GM19467 (cell line): ENCODE measurements at regions not wholly inside any gene's neighbourhood (a gene's known extent, or its start where the extent isn't known, plus 50 kb on each side); places are given as distances from the start of the nearest gene placed in this dataset.

Experiments
- ATAC-seq: cut with Tn5 transposase; IDR thresholded peaks from one replicate; pipeline ENCODE4 v1.9.1; 2021; ENCODE audit warnings: mild to moderate bottlenecking, moderate library complexity; ENCODE audit not compliant: unreplicated experiment

- ATAC-seq: no peak
These were observed 128.5 kb downstream of the NUDT12 start for GRCh38 chr5:103434057-103434456.

DNA sequence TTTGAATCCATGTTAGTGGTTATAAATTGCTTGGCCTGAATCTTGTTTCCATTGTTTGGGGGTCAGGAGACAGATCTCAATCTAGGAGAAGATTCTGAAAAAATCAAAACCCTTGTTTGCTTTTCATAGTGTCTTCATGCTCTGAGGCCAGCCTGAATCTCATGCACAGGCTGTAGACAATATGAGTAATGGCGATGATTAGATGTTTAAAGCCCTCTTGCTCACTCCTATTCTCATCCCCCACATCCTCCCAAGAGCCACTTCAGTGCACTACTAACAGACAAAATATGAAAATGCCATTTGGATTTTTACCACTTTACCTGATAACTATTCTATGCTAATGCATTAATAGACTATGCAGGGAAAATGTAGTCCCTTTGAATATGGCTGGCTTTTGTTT, 129.4 kb downstream of the NUDT12 start:
- ATAC-seq: no peak

- no peak for ATAC-seq
These were observed 133.7 kb downstream of the NUDT12 start for GRCh38 chr5:103428923-103429322.

GRCh38 chr5:103428411-103428871, 134.1 kb downstream of the NUDT12 start:
- ATAC-seq: no peak

DNA sequence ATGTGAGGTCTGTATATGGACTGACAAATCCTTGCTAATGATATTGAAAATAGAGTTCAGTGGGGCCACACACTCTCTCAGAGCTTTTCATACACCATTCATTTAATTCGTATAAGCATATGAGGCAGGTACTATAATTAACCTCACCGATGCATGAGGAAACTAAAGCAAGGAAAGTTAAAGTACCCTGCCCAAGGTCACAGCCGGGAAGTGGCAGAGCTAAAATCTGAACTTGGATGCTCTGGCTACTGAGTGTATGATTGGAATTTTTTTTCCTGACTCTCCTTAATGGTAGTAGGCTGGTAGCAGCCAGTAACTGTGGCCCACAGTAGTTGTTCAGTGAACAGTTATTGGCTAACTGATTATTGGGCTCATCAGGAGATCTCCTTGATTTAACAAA, 135.3 kb downstream of the NUDT12 start:
- no peak for ATAC-seq

GRCh38 chr5:103425686-103426454, 136.7 kb downstream of the NUDT12 start:
- no peak for ATAC-seq

GRCh38 chr5:103424453-103425205, 138.0 kb downstream of the NUDT12 start:
- ATAC-seq: no peak

DNA sequence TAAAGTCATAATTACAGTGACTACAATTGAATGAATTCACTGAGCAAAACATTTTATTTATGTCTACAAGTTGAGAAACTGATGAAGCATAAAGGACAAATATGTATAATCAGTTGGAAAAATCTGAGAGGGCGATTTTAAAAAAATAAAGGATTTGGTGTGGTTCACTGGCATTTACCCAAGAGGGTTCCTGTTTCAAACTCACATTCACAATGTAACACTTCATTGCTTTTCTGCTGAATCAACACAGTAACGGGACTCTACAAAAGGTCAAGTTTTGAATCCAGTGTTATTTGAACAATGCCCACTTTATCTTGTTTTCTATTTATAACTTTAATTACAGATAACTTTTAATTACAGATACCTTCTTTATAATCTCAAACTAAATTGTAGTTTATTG, 138.6 kb downstream of the NUDT12 start:
- ATAC-seq: no peak

DNA sequence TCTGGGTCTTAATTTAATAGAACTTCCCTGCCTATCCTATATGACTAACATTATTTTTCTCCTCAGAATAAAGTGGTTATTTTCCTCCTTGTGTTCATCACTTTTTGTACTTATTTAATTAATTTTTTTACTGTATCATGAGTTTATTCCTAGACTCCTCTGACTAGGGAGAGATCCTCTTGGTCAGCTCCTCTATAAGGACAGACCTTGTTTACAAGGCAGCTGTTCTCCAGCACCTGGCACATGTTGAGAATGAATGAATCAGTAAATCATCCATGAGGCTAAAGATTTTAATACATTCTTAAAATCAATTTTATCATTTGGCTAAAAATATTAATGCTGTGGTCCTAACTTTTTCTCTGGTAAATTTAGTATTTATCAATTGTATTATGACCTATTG, 139.8 kb downstream of the NUDT12 start:
- no peak for ATAC-seq

GRCh38 chr5:103414604-103415003, 148.0 kb downstream of the NUDT12 start:
- ATAC-seq: no peak

DNA sequence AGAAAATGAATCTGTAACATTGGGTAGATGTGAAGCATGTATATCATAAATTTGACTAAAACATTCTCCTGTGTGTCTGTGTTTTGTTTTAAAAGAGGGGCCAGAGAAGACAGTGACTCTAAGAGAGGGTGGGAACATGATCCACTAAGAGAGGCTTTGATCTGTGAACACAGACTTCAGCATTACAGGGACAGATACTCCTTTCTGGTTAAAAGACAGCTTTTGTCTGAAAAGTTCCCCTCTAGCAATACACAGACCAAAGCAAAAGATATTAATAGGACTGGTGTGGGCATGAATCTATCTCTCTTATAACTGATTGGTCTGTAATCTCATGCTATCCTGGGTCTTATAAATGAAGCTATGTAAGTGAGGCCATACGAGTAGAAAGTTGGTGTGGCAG, 150.9 kb downstream of the NUDT12 start:
- no peak for ATAC-seq

DNA sequence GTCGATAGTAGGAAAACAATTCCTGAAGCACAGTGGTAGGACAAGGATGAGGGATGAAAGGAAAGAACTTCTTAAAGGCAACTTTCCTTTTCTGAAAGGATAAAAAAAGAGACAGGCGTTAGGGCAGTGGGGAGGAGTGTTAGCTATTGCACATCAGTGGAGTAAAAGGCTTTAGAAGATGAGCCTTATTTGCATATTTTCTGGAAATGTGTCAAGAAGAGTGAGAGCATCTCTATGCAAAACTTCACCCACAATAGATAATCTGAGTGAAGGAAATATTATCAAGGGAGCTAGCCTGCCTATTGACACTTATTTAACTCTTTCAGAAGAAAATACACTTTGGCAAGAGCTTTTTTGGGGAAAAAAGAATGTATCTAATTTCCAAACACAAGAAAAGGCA, 151.6 kb downstream of the MACIR start:
- peak; percentile 92 for ATAC-seq

- ATAC-seq: no peak
These were observed 150.6 kb downstream of the MACIR start for GRCh38 chr5:103409013-103409670.

DNA sequence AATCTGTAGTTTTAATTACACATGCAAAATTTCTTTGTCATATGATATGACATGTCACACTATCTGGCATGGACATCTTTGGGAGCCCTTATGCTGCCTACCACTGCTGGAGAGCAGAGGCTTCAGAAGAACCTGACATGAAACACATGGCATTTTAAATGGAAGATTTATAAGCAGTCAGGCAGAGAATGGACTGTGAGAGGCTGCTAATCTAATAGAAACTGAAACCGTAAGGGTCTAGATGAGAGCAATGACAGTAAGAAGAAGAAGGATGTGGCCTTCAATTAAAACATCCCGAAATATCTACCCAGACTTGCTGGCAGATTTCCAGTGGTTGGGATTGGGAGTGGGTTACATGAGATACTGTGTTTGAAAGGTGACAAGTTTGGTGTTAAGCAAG, 149.8 kb downstream of the MACIR start:
- no peak for ATAC-seq

GRCh38 chr5:103407402-103407801, 148.8 kb downstream of the MACIR start:
- ATAC-seq: no peak

GRCh38 chr5:103404483-103404882, 145.9 kb downstream of the MACIR start:
- no peak for ATAC-seq

- ATAC-seq: no peak
These were observed 144.3 kb downstream of the MACIR start for GRCh38 chr5:103402851-103403250.

- ATAC-seq: no peak
These were observed 139.4 kb downstream of the MACIR start for GRCh38 chr5:103397739-103398581.

DNA sequence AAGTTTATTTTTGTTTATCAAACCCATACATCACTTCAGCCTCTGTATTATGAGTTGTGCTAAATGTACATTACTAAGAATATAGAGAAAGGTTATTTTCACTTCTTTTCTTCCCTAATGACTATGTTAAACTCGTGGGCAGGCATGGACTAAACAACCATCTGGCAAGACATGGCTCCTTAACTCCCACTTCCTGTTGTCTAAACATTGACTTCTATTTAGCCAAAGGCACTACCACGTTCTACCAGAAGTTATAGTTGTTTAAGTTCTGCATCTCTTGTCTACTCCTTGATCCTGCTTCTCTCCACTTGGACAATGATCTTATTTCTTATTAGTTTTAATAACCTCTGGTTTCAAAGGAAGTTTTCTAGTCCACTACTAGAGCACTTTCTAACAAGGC, 136.1 kb downstream of the MACIR start:
- ATAC-seq: no peak

GRCh38 chr5:103393101-103393754, 134.7 kb downstream of the MACIR start:
- no peak for ATAC-seq
